ENCODE measurements at regions not wholly inside any gene's neighbourhood (a gene's known extent, or its start where the extent isn't known, plus 50 kb on each side); places are given as distances from the start of the nearest gene placed in this dataset.
"Not testable (repeated sequence)": the region's sequence is repeated elsewhere in the genome, so short reads cannot be mapped to it uniquely, and the experiment has no call there.

- no peak for DNase-seq
Measured at GRCh38 chr2:39487398-39488250, 50.5 kb upstream of the MAP4K3 start.

GRCh38 chr2:39488450-39488849, 51.4 kb upstream of the MAP4K3 start:
- DNase-seq: no peak

GRCh38 chr2:39490586-39490985, 53.5 kb upstream of the MAP4K3 start:
- DNase-seq: no peak

- no peak for DNase-seq
Measured at GRCh38 chr2:39491653-39492052, 54.6 kb upstream of the MAP4K3 start.

GRCh38 chr2:39492095-39492590, 55.1 kb upstream of the MAP4K3 start:
- peak; percentile 46 for DNase-seq

GRCh38 chr2:39492716-39493115, 55.6 kb upstream of the MAP4K3 start:
- no peak for DNase-seq

GRCh38 chr2:39494784-39495251, 57.7 kb upstream of the MAP4K3 start:
- peak; percentile 11 for DNase-seq

- no peak for DNase-seq
Measured at GRCh38 chr2:39497082-39497801, 60.2 kb upstream of the MAP4K3 start.

GRCh38 chr2:39498176-39498575, 61.1 kb upstream of the MAP4K3 start:
- DNase-seq: not testable (repeated sequence)

- no peak for DNase-seq
Measured at GRCh38 chr2:39498786-39499185, 61.7 kb upstream of the MAP4K3 start.

GRCh38 chr2:39499336-39499735, 62.3 kb upstream of the MAP4K3 start:
- no peak for DNase-seq

GRCh38 chr2:39501412-39501811, 64.3 kb upstream of the MAP4K3 start:
- no peak for DNase-seq

- DNase-seq: no peak
Measured at GRCh38 chr2:39503277-39503676, 66.2 kb upstream of the MAP4K3 start.

- no peak for DNase-seq
Measured at GRCh38 chr2:39504790-39505335, 67.8 kb upstream of the MAP4K3 start.

- no peak for DNase-seq
Measured at GRCh38 chr2:39506215-39506614, 69.1 kb upstream of the MAP4K3 start.

GRCh38 chr2:39508198-39508597, 71.1 kb upstream of the MAP4K3 start:
- no peak for DNase-seq

GRCh38 chr2:39510140-39510539, 73.1 kb upstream of the MAP4K3 start:
- DNase-seq: no peak

- DNase-seq: no peak
Measured at GRCh38 chr2:39511219-39511604, 74.1 kb upstream of the MAP4K3 start.

- DNase-seq: no peak
Measured at GRCh38 chr2:39511605-39512433, 74.7 kb upstream of the MAP4K3 start.

- peak; percentile 17 for DNase-seq
Measured at GRCh38 chr2:39512434-39512935, 75.4 kb upstream of the MAP4K3 start.

GRCh38 chr2:39512941-39513340, 75.9 kb upstream of the MAP4K3 start:
- no peak for DNase-seq

- DNase-seq: peak; percentile 85
Measured at GRCh38 chr2:39513641-39514094, 76.6 kb upstream of the MAP4K3 start.
